A549 (cell line): ENCODE measurements at regions not wholly inside any gene's neighbourhood (a gene's known extent, or its start where the extent isn't known, plus 50 kb on each side); places are given as distances from the start of the nearest gene placed in this dataset.
"Not testable (repeated sequence)": the region's sequence is repeated elsewhere in the genome, so short reads cannot be mapped to it uniquely, and the experiment has no call there.

Source experiments
- ATAC-seq, 2 experiments: fragments of 200-7000 bp in 1 of 2; fragments of >200 bp in 1 of 2; cut with Nextera tagmentation in 1 of 2; cut with Tn5 transposase in 1 of 2; 3 replicates each; pipeline versions ENCODE4 v1.8.0 to v1.9.1; 2018 to 2020; ENCODE audit warnings: mild to moderate bottlenecking in 1 of 2, moderate library complexity in 1 of 2
- CTCF ChIA-PET: fragments of 300-600 bp; sonication (Branson Sonifier 250); formaldehyde crosslinking; extraction: SDS; loops from one replicate; lab custom pipeline; 2021; ENCODE audit warnings: antibody characterized with exemption, inconsistent platforms; lab: Yijun Ruan, JAX
- POLR2A ChIA-PET: fragments of 350-600 bp; formaldehyde crosslinking; extraction: SDS; loops from one replicate; lab custom pipeline; 2021; ENCODE audit warnings: antibody characterized with exemption, inconsistent platforms; lab: Yijun Ruan, JAX
- DNase-seq, 2 experiments: peaks; one replicate each; pipeline versions ENCODE4 v3.0.0 to v3.0.0-alpha.2; 2011 to 2016; ENCODE audit warnings: low read depth in 1 of 2, low spot score in 1 of 2
- FAIRE-seq: peaks from 2 replicates; lab custom pipeline; 2011; peaks lifted over from hg19 to GRCh38; lab: Jason Lieb, UNC
- H3K27ac ChIP-seq, 2 experiments: fragments of >200 bp; sonication (Bioruptor Twin); formaldehyde crosslinking; 3 replicates each; pipeline ENCODE4 v1.5.1; 2016 to 2017
- H3K4me1 ChIP-seq: fragments of >200 bp; sonication (Bioruptor Twin); formaldehyde crosslinking; 3 replicates; pipeline ENCODE4 v1.6.1; 2016
- H3K4me2 ChIP-seq: fragments of >200 bp; sonication (Bioruptor Twin); formaldehyde crosslinking; 3 replicates; pipeline ENCODE4 v1.6.1; 2016
- H3K4me3 ChIP-seq: fragments of >200 bp; sonication (Bioruptor Twin); formaldehyde crosslinking; 3 replicates; pipeline ENCODE4 v1.5.1; 2016
- H3K9me3 ChIP-seq: fragments of >200 bp; sonication (Bioruptor Twin); formaldehyde crosslinking; 3 replicates; pipeline ENCODE4 v1.6.1; 2016
- BHLHE40 ChIP-seq: IDR thresholded peaks from 2 replicates; pipeline ENCODE4 v1.6.1; 2012; ENCODE audit warnings: low read depth, low read length, inconsistent platforms
- CHD4 ChIP-seq: fragments of 200-600 bp; sonication (generic); IDR thresholded peaks from 2 replicates; pipeline ENCODE4 v1.6.1; 2016; ENCODE audit warnings: antibody characterized with exemption, mild to moderate bottlenecking, borderline replicate concordance
- CTCF ChIP-seq: fragments of >200 bp; sonication (Bioruptor Twin); formaldehyde crosslinking; IDR thresholded peaks from 3 replicates; pipeline ENCODE4 v1.5.1; 2016
- GATA3 ChIP-seq: IDR thresholded peaks from 2 replicates; pipeline ENCODE4 v1.6.1; 2012; ENCODE audit warnings: borderline replicate concordance
- HDAC2 ChIP-seq: fragments of 200-600 bp; sonication (generic); IDR thresholded peaks from 2 replicates; pipeline ENCODE4 v1.6.1; 2016
- JUNB ChIP-seq: fragments of >200 bp; sonication (Bioruptor Twin); formaldehyde crosslinking; IDR thresholded peaks from 2 replicates; pipeline ENCODE4 v1.6.1; 2016
- MAFK ChIP-seq: fragments of 450-650 bp; IDR thresholded peaks from 2 replicates; pipeline ENCODE4 v1.6.1; 2014; ENCODE audit not compliant: partially characterized antibody
- MYC ChIP-seq: IDR thresholded peaks from 2 replicates; pipeline ENCODE4 v1.6.1; 2012; ENCODE audit warnings: mild to moderate bottlenecking, inconsistent platforms, low read length, improper control_type of control experiment, borderline replicate concordance
- NR3C1 ChIP-seq: fragments of >200 bp; sonication (Bioruptor Twin); formaldehyde crosslinking; IDR thresholded peaks from 3 replicates; pipeline ENCODE4 v1.6.1; 2017
- PHF8 ChIP-seq: fragments of 200-600 bp; sonication (generic); IDR thresholded peaks from 2 replicates; pipeline ENCODE4 v1.6.1; 2016; ENCODE audit warnings: low read depth, mild to moderate bottlenecking, antibody characterized with exemption, moderate library complexity, borderline replicate concordance
- RCOR1 ChIP-seq: fragments of 150-350 bp; IDR thresholded peaks from 2 replicates; pipeline ENCODE4 v1.6.1; 2014; ENCODE audit warnings: antibody characterized with exemption, low read length, low read depth
- RNF2 ChIP-seq: fragments of 200-600 bp; sonication (generic); IDR thresholded peaks from 2 replicates; pipeline ENCODE4 v1.6.1; 2016; ENCODE audit warnings: low read depth, mild to moderate bottlenecking, antibody characterized with exemption, moderate library complexity, borderline replicate concordance
- SREBF2 ChIP-seq: fragments of 450-650 bp; IDR thresholded peaks from 2 replicates; pipeline ENCODE4 v1.6.1; 2014; ENCODE audit warnings: mild to moderate bottlenecking, moderate library complexity
- WGBS: methylation state at CpG from one replicate; pipeline ENCODE4 v1.1.6; 2017; ENCODE audit errors: missing lambda C conversion rate; 5-methylcytosine and 5-hydroxymethylcytosine counted together
- TF ChIP-seq, protein P1 (sequence below): IDR thresholded peaks from 2 replicates; pipeline ENCODE4 v1.6.1; 2012
- TF ChIP-seq, protein P2 (sequence below): IDR thresholded peaks from 2 replicates; pipeline ENCODE4 v1.6.1; 2012; ENCODE audit warnings: low read depth, borderline replicate concordance
- TF ChIP-seq, protein P3 (sequence below): fragments of 250-450 bp; sonication (Bioruptor Pico); IDR thresholded peaks from 2 replicates; pipeline ENCODE4 v1.5.0; 2020; ENCODE audit warnings: low read depth, mild to moderate bottlenecking, moderate library complexity
- TF ChIP-seq, protein P4 (sequence below): fragments of 250-450 bp; sonication (Bioruptor Pico); IDR thresholded peaks from 2 replicates; pipeline ENCODE4 v1.5.0; 2021; ENCODE audit warnings: mild to moderate bottlenecking, moderate library complexity, borderline replicate concordance

GRCh38 chr12:105654606-105655005 is 324.1 kb downstream of the C12orf75 start:
- FAIRE-seq, result no peak
- no peaks in the 10 kb centered on the region for H3K4me1 ChIP-seq
- DNase-seq, result no peak
- no peak overlapping the region for H3K4me3 ChIP-seq
- H3K27ac ChIP-seq, result no peak overlapping the region
- WGBS, result 100% methylated on average over 1 of the region's 1 CpG
- TF ChIP-seq HDAC2 (no peak), MAFK (no peak), BHLHE40 (no peak)
- TF ChIP-seq, protein P1, sequence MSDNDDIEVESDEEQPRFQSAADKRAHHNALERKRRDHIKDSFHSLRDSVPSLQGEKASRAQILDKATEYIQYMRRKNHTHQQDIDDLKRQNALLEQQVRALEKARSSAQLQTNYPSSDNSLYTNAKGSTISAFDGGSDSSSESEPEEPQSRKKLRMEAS, result no peak
- TF ChIP-seq, protein P2, sequence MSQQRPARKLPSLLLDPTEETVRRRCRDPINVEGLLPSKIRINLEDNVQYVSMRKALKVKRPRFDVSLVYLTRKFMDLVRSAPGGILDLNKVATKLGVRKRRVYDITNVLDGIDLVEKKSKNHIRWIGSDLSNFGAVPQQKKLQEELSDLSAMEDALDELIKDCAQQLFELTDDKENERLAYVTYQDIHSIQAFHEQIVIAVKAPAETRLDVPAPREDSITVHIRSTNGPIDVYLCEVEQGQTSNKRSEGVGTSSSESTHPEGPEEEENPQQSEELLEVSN, result no peak
- H3K9me3 ChIP-seq, result no peaks in the 10 kb centered on the region
- no peak for ATAC-seq
- CTCF ChIA-PET, result interaction anchor here (0.6 to 1.5 kb wide), 2 partner anchors 129 to 234 kb away, joined by 3 read pairs; no protein-coding TSS in a partner anchor
- POLR2A ChIA-PET, result no interaction called here
- H3K4me2 ChIP-seq, result no peak overlapping the region

DNA sequence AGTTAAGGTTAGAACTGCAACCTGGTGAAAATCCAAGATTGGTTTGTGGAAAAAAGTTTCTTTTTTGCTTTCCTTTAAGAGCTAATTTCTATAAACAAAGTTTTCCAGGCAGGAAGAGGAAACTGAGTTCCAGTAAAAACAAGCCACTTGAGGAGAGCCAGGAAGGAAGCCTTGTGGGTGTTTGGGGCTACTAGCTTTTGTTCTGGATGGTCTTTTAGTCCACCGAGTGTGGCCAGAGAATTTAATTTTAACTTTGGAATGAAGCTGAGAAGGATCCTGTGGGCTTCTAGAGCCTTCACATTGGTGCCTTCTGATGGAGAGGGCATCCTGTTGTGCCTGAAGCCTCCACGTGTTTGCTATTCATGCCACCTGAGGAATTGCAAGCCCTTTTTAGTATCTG is 327.9 kb downstream of the C12orf75 start:
- ATAC-seq (no peak), FAIRE-seq (no peak), DNase-seq (no peak)
- CTCF ChIA-PET, result interaction anchor here (1.3 kb wide), 1 partner anchor 11 kb away, joined by 3 read pairs; no protein-coding TSS in a partner anchor
- no peak overlapping the region for H3K27ac ChIP-seq
- H3K4me1 ChIP-seq, result no peaks in the 10 kb centered on the region
- H3K4me3 ChIP-seq, result no peak overlapping the region
- TF ChIP-seq RNF2, result no peak
- POLR2A ChIA-PET, result no interaction called here
- 66% methylated on average over 2 of the region's 2 CpGs for WGBS
- H3K9me3 ChIP-seq, result no peaks in the 10 kb centered on the region
- no peak overlapping the region for H3K4me2 ChIP-seq

GRCh38 chr12:105659355-105660075 is 329.0 kb downstream of the C12orf75 start:
- 51% methylated on average over 2 of the region's 2 CpGs for WGBS

DNA sequence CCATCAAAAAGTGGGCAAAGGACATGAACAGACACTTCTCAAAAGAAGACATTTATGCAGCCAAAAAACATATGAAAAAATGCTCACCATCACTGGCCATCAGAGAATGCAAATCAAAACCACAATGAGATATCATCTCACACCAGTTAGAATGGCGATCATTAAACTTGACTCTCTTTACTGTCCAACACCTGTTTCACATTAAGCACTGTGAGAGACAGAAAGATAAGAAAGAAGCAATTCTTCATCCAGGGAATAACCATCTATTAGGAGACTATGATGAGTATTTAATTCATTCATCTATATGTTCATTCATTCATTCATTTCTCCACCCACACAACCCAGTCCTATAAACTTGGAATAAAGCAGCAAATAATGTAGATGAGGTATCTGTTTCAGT is 334.3 kb downstream of the C12orf75 start:
- DNase-seq, H3K27ac ChIP-seq, FAIRE-seq, H3K4me2 ChIP-seq, H3K4me3 ChIP-seq, POLR2A ChIA-PET, H3K4me1 ChIP-seq, ATAC-seq, H3K9me3 ChIP-seq, CTCF ChIA-PET: not testable (repeated sequence)
- 30% methylated on average over 1 of the region's 1 CpG for WGBS

More at GRCh38 chr12:105659355-105660075, 329.0 kb downstream of the C12orf75 start:
- no peak for DNase-seq
- Histone ChIP-seq H3K9me3 (no peaks in the 10 kb centered on the region), H3K4me3 (no peak overlapping the region), H3K4me2 (no peak overlapping the region), H3K4me1 (no peaks in the 10 kb centered on the region), H3K27ac (no peak overlapping the region)
- CTCF ChIA-PET, result interaction anchor here (0.8 to 1.3 kb wide), 2 partner anchors 12 to 15 kb away, joined by 3 read pairs; no protein-coding TSS in a partner anchor
- POLR2A ChIA-PET, result no interaction called here
- no peak for FAIRE-seq
- ATAC-seq, result no peak
- no peak for TF ChIP-seq JUNB
- TF ChIP-seq RCOR1, result no peak
- no peak for TF ChIP-seq GATA3

DNA sequence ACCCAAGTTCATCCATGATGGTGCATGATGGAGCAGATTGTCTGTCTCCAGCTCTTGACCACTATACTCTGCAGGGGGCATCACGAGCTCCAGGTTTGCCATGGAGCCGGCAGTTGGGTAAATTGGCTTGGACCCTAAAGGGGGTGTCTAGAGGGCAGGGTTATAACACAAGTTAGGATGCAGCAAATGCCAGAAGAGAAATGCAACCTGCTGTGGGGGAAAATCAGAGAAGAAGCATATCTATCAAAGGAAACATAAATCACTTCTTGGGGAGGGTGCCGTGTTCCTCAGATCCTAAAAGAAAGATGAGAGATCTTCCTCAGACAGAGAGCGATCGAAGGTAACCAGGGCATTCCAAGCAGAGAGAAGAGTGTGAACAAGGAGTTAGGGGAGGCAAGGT is 334.9 kb downstream of the C12orf75 start:
- ATAC-seq (no peak), DNase-seq (no peak), FAIRE-seq (no peak)
- no peak overlapping the region for H3K4me2 ChIP-seq
- ChIA-PET POLR2A (no interaction called here), CTCF (no interaction called here)
- no peak overlapping the region for H3K4me3 ChIP-seq
- no peaks in the 10 kb centered on the region for H3K4me1 ChIP-seq
- no peak overlapping the region for H3K27ac ChIP-seq
- WGBS, result 46% methylated on average over 5 of the region's 5 CpGs
- no peak for TF ChIP-seq CHD4
- no peak for TF ChIP-seq MYC
- TF ChIP-seq CTCF, result no peak
- TF ChIP-seq SREBF2, result no peak
- TF ChIP-seq, protein P3, sequence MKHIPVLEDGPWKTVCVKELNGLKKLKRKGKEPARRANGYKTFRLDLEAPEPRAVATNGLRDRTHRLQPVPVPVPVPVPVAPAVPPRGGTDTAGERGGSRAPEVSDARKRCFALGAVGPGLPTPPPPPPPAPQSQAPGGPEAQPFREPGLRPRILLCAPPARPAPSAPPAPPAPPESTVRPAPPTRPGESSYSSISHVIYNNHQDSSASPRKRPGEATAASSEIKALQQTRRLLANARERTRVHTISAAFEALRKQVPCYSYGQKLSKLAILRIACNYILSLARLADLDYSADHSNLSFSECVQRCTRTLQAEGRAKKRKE, result no peak
- TF ChIP-seq NR3C1, result no peak
- TF ChIP-seq PHF8, result no peak
- TF ChIP-seq, protein P4, sequence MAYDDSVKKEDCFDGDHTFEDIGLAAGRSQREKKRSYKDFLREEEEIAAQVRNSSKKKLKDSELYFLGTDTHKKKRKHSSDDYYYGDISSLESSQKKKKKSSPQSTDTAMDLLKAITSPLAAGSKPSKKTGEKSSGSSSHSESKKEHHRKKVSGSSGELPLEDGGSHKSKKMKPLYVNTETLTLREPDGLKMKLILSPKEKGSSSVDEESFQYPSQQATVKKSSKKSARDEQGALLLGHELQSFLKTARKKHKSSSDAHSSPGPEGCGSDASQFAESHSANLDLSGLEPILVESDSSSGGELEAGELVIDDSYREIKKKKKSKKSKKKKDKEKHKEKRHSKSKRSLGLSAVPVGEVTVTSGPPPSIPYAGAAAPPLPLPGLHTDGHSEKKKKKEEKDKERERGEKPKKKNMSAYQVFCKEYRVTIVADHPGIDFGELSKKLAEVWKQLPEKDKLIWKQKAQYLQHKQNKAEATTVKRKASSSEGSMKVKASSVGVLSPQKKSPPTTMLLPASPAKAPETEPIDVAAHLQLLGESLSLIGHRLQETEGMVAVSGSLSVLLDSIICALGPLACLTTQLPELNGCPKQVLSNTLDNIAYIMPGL (CRISPR knock-in tag), result no peak
- H3K9me3 ChIP-seq, result no peaks in the 10 kb centered on the region
